WTC11 (cell line): ENCODE measurements at regions not wholly inside any gene's neighbourhood (a gene's known extent, or its start where the extent isn't known, plus 50 kb on each side); places are given as distances from the start of the nearest gene placed in this dataset.

Experiments used
- CTCF ChIP-seq: fragments of 200-600 bp; IDR thresholded peaks from 2 replicates; pipeline ENCODE4 v1.8.0; 2022; ENCODE audit warnings: antibody characterized with exemption
- ESRRA ChIP-seq: sonication (generic); formaldehyde crosslinking; IDR thresholded peaks from 2 replicates; pipeline ENCODE4 v1.8.1; 2022; ENCODE audit warnings: mild to moderate bottlenecking, missing genetic modification reagents, borderline replicate concordance
- ETV6 ChIP-seq: sonication (generic); formaldehyde crosslinking; IDR thresholded peaks from 2 replicates; pipeline ENCODE4 v1.8.1; 2022; ENCODE audit warnings: mild to moderate bottlenecking, missing genetic modification reagents
- HMGA2 ChIP-seq: fragments of 250-450 bp; sonication (Bioruptor Pico); IDR thresholded peaks from 2 replicates; pipeline ENCODE4 v1.4.0; 2021; ENCODE audit warnings: mild to moderate bottlenecking, moderate library complexity
- SP1 ChIP-seq: sonication (generic); formaldehyde crosslinking; conservative IDR thresholded peaks from 2 replicates; pipeline ENCODE4 v1.8.1; 2022; ENCODE audit warnings: missing genetic modification reagents
- TCF7 ChIP-seq: sonication (generic); formaldehyde crosslinking; IDR thresholded peaks from 2 replicates; pipeline ENCODE4 v1.8.0; 2022; ENCODE audit warnings: mild to moderate bottlenecking, low read depth, missing genetic modification reagents, moderate library complexity
- ZBTB21 ChIP-seq: sonication (generic); formaldehyde crosslinking; IDR thresholded peaks from 2 replicates; pipeline ENCODE4 v1.8.1; 2023; ENCODE audit warnings: mild to moderate bottlenecking, missing genetic modification reagents, borderline replicate concordance
- TF ChIP-seq, protein P1 (sequence below): sonication (generic); formaldehyde crosslinking; IDR thresholded peaks from 2 replicates; pipeline ENCODE4 v1.8.0; 2022; ENCODE audit warnings: mild to moderate bottlenecking, missing genetic modification reagents

DNA sequence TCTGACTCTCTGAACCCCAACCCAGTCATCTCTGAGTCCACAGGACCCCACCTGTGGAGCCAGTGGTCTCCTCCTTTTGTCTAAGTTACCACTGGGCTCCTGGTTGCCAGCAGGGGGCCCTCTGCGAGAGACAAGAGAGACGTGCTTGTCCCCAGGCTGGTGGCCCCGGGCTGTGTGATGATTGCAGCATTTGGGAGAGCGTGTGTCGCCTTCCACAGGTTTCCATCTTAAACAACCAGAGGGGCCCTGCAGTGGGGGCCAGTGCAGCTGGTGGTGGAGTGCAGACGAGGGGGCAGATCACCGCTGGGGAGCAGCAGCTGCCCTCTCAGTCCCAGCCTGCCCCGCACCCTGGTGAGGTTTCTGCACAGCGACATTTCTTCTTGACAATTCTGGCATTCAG, 122.4 kb upstream of the PPP2R2D start:
- TF ChIP-seq SP1 (CRISPR knock-in tag): no peak
- TF ChIP-seq, protein P1, sequence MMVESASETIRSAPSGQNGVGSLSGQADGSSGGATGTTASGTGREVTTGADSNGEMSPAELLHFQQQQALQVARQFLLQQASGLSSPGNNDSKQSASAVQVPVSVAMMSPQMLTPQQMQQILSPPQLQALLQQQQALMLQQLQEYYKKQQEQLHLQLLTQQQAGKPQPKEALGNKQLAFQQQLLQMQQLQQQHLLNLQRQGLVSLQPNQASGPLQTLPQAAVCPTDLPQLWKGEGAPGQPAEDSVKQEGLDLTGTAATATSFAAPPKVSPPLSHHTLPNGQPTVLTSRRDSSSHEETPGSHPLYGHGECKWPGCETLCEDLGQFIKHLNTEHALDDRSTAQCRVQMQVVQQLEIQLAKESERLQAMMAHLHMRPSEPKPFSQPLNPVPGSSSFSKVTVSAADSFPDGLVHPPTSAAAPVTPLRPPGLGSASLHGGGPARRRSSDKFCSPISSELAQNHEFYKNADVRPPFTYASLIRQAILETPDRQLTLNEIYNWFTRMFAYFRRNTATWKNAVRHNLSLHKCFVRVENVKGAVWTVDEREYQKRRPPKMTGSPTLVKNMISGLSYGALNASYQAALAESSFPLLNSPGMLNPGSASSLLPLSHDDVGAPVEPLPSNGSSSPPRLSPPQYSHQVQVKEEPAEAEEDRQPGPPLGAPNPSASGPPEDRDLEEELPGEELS (CRISPR knock-in tag): no peak
- TF ChIP-seq CTCF: no peak
- no peak for TF ChIP-seq TCF7
- no peak for TF ChIP-seq ETV6 (CRISPR knock-in tag)
- no peak for TF ChIP-seq ESRRA
- no peak for TF ChIP-seq HMGA2
- no peak for TF ChIP-seq ZBTB21 (CRISPR knock-in tag)
